ENCODE measurements at regions not wholly inside any gene's neighbourhood (a gene's known extent, or its start where the extent isn't known, plus 50 kb on each side); places are given as distances from the start of the nearest gene placed in this dataset.
"Not testable (repeated sequence)": the region's sequence is repeated elsewhere in the genome, so short reads cannot be mapped to it uniquely, and the experiment has no call there.

DNA sequence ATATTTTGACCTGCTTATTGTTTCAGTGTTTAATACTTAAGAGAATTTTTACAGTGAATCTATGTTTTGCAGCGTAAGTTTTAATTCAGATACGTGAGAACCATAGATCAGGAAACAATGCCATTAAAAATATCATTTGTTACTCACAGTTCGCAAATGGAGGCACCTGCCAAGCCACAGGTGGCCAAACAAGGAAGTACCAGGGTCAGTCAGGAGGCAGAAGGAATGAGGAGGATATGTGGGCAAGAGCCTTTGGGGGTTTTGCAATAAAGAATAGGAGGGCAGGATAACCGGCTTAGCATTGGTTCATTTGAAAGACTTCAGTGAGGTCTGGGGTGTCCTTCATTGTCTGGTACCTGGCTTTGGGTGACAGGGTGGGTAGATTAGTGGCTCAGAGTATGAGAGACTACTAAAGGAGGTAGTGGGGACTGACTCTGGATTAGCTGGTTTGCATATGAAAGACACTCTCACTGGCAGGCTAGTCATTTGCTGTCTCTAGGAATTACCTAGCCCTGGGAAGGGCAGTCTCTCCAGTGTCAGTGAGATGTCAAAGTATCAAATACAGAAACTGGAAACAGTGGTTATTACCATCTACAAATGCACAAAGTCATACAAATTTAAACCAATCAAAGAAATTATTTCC is 132.2 kb upstream of the CAV2 start:
- no peak for DNase-seq (ENCODE audit: low read depth, low spot score)

DNA sequence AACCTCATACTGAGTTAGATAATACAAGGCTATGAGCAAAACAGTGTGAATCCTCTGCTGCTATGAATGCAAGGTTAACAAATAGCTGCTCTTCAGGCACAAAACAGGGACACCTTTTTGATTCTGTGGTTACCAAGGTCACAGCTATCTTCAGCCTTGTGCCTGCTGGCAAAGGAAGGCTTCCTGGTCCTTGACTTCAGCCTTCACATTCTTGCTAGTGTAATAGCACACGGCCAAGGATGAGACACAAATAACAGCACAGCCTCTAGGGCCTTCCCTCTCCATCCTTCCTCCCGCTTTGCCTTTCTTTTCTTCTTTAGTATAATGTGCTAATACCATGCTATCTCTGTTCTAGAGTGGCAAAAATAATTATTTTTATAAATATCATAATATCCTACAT is 130.6 kb upstream of the CAV2 start:
- RAD21 ChIA-PET (ENCODE audit: low non-redundant PET in 1 of 2, low total read pairs in 2 of 2, uncharacterized antibody in 2 of 2, unreplicated experiment in 2 of 2) = no interaction called here

More for the DNA sequence above, 132.2 kb upstream of the CAV2 start:
- no peak overlapping the region for H3K9ac ChIP-seq (ENCODE audit: low read length)
- TF ChIP-seq FOSL1 (IDR thresholded peaks at IDR 0.05; ENCODE audit: low read depth) (no peak), CBX3 (IDR thresholded peaks at IDR 0.05; ENCODE audit: low read depth) (peak; percentile 21; the same call in 1 of the 2 replicates), SP1 (IDR thresholded peaks at IDR 0.05; ENCODE audit: low read depth) (no peak), YY1 (IDR thresholded peaks at IDR 0.05; ENCODE audit: extremely low read depth, insufficient replicate concordance, low read depth, low read length) (peak; percentile 24)
- CTCF ChIA-PET = no interaction called here
- RAD21 ChIA-PET (ENCODE audit: low non-redundant PET in 1 of 2, low total read pairs in 2 of 2, uncharacterized antibody in 2 of 2, unreplicated experiment in 2 of 2) = no interaction called here
- intact Hi-C loops (cut with micrococcal nuclease) = no loop called here
- POLR2A ChIA-PET = no interaction called here
- H3K79me2 ChIP-seq (ENCODE audit: insufficient read depth, low read length) = no peaks in the 10 kb centered on the region
- H2AFZ ChIP-seq (ENCODE audit: low read depth, low read length, poor library complexity, severe bottlenecking) = no peak overlapping the region
- H3K27me3 ChIP-seq (ENCODE audit: insufficient read depth, low read length) = no peaks in the 10 kb centered on the region
- no peaks in the 10 kb centered on the region for H3K36me3 ChIP-seq (ENCODE audit: control insufficient read depth in 1 of 2, insufficient read depth in 2 of 2, low read length in 2 of 2)
- H3K9me2 ChIP-seq (ENCODE audit: insufficient read depth) = no peaks in the 10 kb centered on the region
- no peak overlapping the region for H3K4me3 ChIP-seq (replicated peaks in 1 of 2; ENCODE audit: low read depth in 1 of 2, low read length in 2 of 2)
- BruUV-seq (replicated peaks) = no TSS peak
- H3K4me2 ChIP-seq (ENCODE audit: low read length) = peak overlapping the region; percentile 18
- H3K4me1 ChIP-seq (ENCODE audit: control insufficient read depth in 1 of 2, insufficient read depth in 2 of 2, low read length in 2 of 2) = peaks cover 6 to 25% of the 10 kb centered on the region in 2 experiments
- H4K20me1 ChIP-seq (ENCODE audit: insufficient read depth) = no peaks in the 10 kb centered on the region
- ATAC-seq = peak; percentile 61
- no peaks in the 10 kb centered on the region for H3K9me3 ChIP-seq (ENCODE audit: control insufficient read depth in 1 of 2, insufficient read depth in 1 of 2, low read depth in 1 of 2, low read length in 2 of 2)
- H3K27ac ChIP-seq (ENCODE audit: low read depth, low read length) = no peak overlapping the region

DNA sequence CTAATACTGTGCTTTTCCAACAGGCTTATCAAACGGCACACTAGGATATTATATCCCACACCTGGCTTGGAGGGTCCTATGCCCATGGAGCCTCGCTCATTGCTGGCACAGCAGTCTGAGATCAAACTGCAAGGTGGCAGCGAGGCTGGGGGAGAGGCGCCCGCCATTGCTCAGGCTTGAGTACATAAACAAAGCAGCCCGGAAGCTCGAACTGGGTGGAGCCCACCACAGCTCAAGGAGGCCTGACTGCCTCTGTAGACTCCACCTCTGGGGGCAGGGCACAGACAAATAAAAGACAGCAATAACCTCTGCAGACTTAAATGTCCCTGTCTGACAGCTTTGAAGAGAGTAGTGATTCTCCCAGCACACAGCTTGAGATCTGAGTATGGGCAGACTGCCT is 128.0 kb upstream of the CAV2 start:
- DNase-seq (ENCODE audit: low read depth, low spot score); CTCF ChIA-PET; H3K9ac ChIP-seq (ENCODE audit: low read length); ATAC-seq; POLR2A ChIA-PET; H3K4me3 ChIP-seq (replicated peaks in 1 of 2; ENCODE audit: low read depth in 1 of 2, low read length in 2 of 2); H3K36me3 ChIP-seq (ENCODE audit: control insufficient read depth in 1 of 2, insufficient read depth in 2 of 2, low read length in 2 of 2); H3K4me2 ChIP-seq (ENCODE audit: low read length); H2AFZ ChIP-seq (ENCODE audit: low read depth, low read length, poor library complexity, severe bottlenecking); H3K27ac ChIP-seq (ENCODE audit: low read depth, low read length); intact Hi-C loops (cut with micrococcal nuclease); H4K20me1 ChIP-seq (ENCODE audit: insufficient read depth); RAD21 ChIA-PET (ENCODE audit: low non-redundant PET in 1 of 2, low total read pairs in 2 of 2, uncharacterized antibody in 2 of 2, unreplicated experiment in 2 of 2); H3K79me2 ChIP-seq (ENCODE audit: insufficient read depth, low read length); H3K9me2 ChIP-seq (ENCODE audit: insufficient read depth); H3K27me3 ChIP-seq (ENCODE audit: insufficient read depth, low read length); H3K9me3 ChIP-seq (ENCODE audit: control insufficient read depth in 1 of 2, insufficient read depth in 1 of 2, low read depth in 1 of 2, low read length in 2 of 2); BruUV-seq (replicated peaks): not testable (repeated sequence)
- peaks cover 6 to 14% of the 10 kb centered on the region in 2 experiments for H3K4me1 ChIP-seq (ENCODE audit: control insufficient read depth in 1 of 2, insufficient read depth in 2 of 2, low read length in 2 of 2)

More for the DNA sequence above, 130.6 kb upstream of the CAV2 start:
- Histone ChIP-seq H3K27ac (ENCODE audit: low read depth, low read length) (no peak overlapping the region), H3K36me3 (ENCODE audit: control insufficient read depth in 1 of 2, insufficient read depth in 2 of 2, low read length in 2 of 2) (no peaks in the 10 kb centered on the region), H3K27me3 (ENCODE audit: insufficient read depth, low read length) (no peaks in the 10 kb centered on the region), H2AFZ (ENCODE audit: low read depth, low read length, poor library complexity, severe bottlenecking) (no peak overlapping the region), H3K4me1 (ENCODE audit: control insufficient read depth in 1 of 2, insufficient read depth in 2 of 2, low read length in 2 of 2) (peaks cover 6 to 17% of the 10 kb centered on the region in 2 experiments), H3K4me2 (ENCODE audit: low read length) (no peak overlapping the region), H3K4me3 (replicated peaks in 1 of 2; ENCODE audit: low read depth in 1 of 2, low read length in 2 of 2) (no peak overlapping the region), H3K9ac (ENCODE audit: low read length) (no peak overlapping the region), H3K79me2 (ENCODE audit: insufficient read depth, low read length) (no peaks in the 10 kb centered on the region), H3K9me2 (ENCODE audit: insufficient read depth) (no peaks in the 10 kb centered on the region), H4K20me1 (ENCODE audit: insufficient read depth) (no peaks in the 10 kb centered on the region), H3K9me3 (ENCODE audit: control insufficient read depth in 1 of 2, insufficient read depth in 1 of 2, low read depth in 1 of 2, low read length in 2 of 2) (no peaks in the 10 kb centered on the region)
- TF ChIP-seq SP1 (IDR thresholded peaks at IDR 0.05; ENCODE audit: low read depth) = no peak
- no peak for TF ChIP-seq YY1 (IDR thresholded peaks at IDR 0.05; ENCODE audit: extremely low read depth, insufficient replicate concordance, low read depth, low read length)
- no peak for TF ChIP-seq CEBPB (IDR thresholded peaks at IDR 0.05; ENCODE audit: low read depth)
- DNase-seq (ENCODE audit: low read depth, low spot score) = no peak
- intact Hi-C loops (cut with micrococcal nuclease) = no loop called here
- BruUV-seq (replicated peaks) = no TSS peak
- POLR2A ChIA-PET = no interaction called here
- no peak for ATAC-seq
- CTCF ChIA-PET = interaction anchor here (1.5 kb wide), 1 partner anchor 157 kb away, joined by 3 read pairs; no protein-coding TSS in a partner anchor

DNA sequence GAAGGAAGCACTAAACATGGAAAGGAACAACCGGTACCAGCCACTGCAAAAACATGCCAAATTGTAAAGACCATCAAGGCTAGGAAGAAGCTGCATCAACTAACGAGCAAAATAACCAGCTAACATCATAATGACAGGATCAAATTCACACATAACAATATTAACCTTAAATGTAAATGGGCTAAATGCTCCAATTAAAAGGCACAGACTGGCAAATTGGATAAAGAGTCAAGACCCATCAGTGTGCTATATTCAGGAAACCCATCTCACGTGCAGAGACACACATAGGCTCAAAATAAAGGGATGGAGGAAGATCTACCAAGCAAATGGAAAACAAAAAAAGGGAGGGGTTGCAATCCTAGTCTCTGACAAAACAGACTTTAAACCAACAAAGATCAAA is 126.3 kb upstream of the CAV2 start:
- POLR2A ChIA-PET; H3K9ac ChIP-seq (ENCODE audit: low read length); RAD21 ChIA-PET (ENCODE audit: low non-redundant PET in 1 of 2, low total read pairs in 2 of 2, uncharacterized antibody in 2 of 2, unreplicated experiment in 2 of 2); DNase-seq (ENCODE audit: low read depth, low spot score); H3K27ac ChIP-seq (ENCODE audit: low read depth, low read length); H4K20me1 ChIP-seq (ENCODE audit: insufficient read depth); BruUV-seq (replicated peaks); H3K79me2 ChIP-seq (ENCODE audit: insufficient read depth, low read length); H3K4me2 ChIP-seq (ENCODE audit: low read length); H3K9me2 ChIP-seq (ENCODE audit: insufficient read depth); intact Hi-C loops (cut with micrococcal nuclease); H3K27me3 ChIP-seq (ENCODE audit: insufficient read depth, low read length); H3K36me3 ChIP-seq (ENCODE audit: control insufficient read depth in 1 of 2, insufficient read depth in 2 of 2, low read length in 2 of 2); H3K4me1 ChIP-seq (ENCODE audit: control insufficient read depth in 1 of 2, insufficient read depth in 2 of 2, low read length in 2 of 2); H3K4me3 ChIP-seq (replicated peaks in 1 of 2; ENCODE audit: low read depth in 1 of 2, low read length in 2 of 2); ATAC-seq; H2AFZ ChIP-seq (ENCODE audit: low read depth, low read length, poor library complexity, severe bottlenecking); H3K9me3 ChIP-seq (ENCODE audit: control insufficient read depth in 1 of 2, insufficient read depth in 1 of 2, low read depth in 1 of 2, low read length in 2 of 2); CTCF ChIA-PET: not testable (repeated sequence)

Data from HCT116 (cell line).